H9 (cell line): ENCODE measurements at regions not wholly inside any gene's neighbourhood (a gene's known extent, or its start where the extent isn't known, plus 50 kb on each side); places are given as distances from the start of the nearest gene placed in this dataset.
A peak's percentile ranks its signal among the peaks of the same experiment; 100 is the strongest.

Experiments
- DNase-seq: peaks from one replicate; pipeline ENCODE4 v3.0.0-alpha.2; 2017
- H2AFZ ChIP-seq: one replicate; pipeline ENCODE4 v1.6.1; 2013; ENCODE audit warnings: mild to moderate bottlenecking, low read length, control low read depth, moderate library complexity
- H2AK5ac ChIP-seq: 2 replicates; pipeline ENCODE4 v1.6.1; 2013; ENCODE audit warnings: low read length, control low read depth, mixed read lengths; ENCODE audit not compliant: insufficient read length
- H2BK120ac ChIP-seq: one replicate; pipeline ENCODE4 v1.6.1; 2013; ENCODE audit warnings: low read depth, mild to moderate bottlenecking, low read length, control low read depth, inconsistent platforms; ENCODE audit not compliant: poor library complexity, severe bottlenecking
- H2BK12ac ChIP-seq: 2 replicates; pipeline ENCODE4 v1.6.1; 2013; ENCODE audit warnings: low read length, control low read depth, mixed read lengths, low read depth; ENCODE audit not compliant: insufficient read length
- H2BK15ac ChIP-seq: 2 replicates; pipeline ENCODE4 v1.6.1; 2013; ENCODE audit warnings: low read depth, low read length, control low read depth
- H2BK20ac ChIP-seq: one replicate; pipeline ENCODE4 v1.6.1; 2013; ENCODE audit warnings: low read depth, mild to moderate bottlenecking, low read length, control low read depth, inconsistent platforms; ENCODE audit not compliant: poor library complexity, severe bottlenecking
- H2BK5ac ChIP-seq: 2 replicates; pipeline ENCODE4 v1.6.1; 2013; ENCODE audit warnings: low read length, control low read depth, mixed read lengths; ENCODE audit not compliant: insufficient read length
- H3K14ac ChIP-seq: 2 replicates; pipeline ENCODE4 v1.6.1; 2013; ENCODE audit warnings: low read length, control low read depth; ENCODE audit not compliant: insufficient read depth
- H3K18ac ChIP-seq: 2 replicates; pipeline ENCODE4 v1.6.1; 2013; ENCODE audit warnings: low read depth, mild to moderate bottlenecking, mixed read lengths, low read length, control low read depth; ENCODE audit not compliant: insufficient read length
- H3K23ac ChIP-seq: 2 replicates; pipeline ENCODE4 v1.6.1; 2013; ENCODE audit warnings: low read length, control low read depth, mixed read lengths, low read depth; ENCODE audit not compliant: insufficient read length
- H3K23me2 ChIP-seq: 2 replicates; pipeline ENCODE4 v1.6.1; 2013; ENCODE audit warnings: low read depth, mild to moderate bottlenecking, mixed read lengths, low read length, control low read depth; ENCODE audit not compliant: insufficient read length, poor library complexity, severe bottlenecking
- H3K27ac ChIP-seq: 2 replicates; pipeline ENCODE4 v1.5.1; 2013; ENCODE audit warnings: low read length, control low read depth, mixed read lengths, low read depth; ENCODE audit not compliant: insufficient read length
- H3K27me3 ChIP-seq: 2 replicates; pipeline ENCODE4 v1.6.1; 2013; ENCODE audit warnings: low read length, control low read depth, inconsistent platforms; ENCODE audit not compliant: insufficient read depth
- H3K4ac ChIP-seq: 2 replicates; pipeline ENCODE4 v1.6.1; 2013; ENCODE audit warnings: low read depth, mild to moderate bottlenecking, control low read depth, inconsistent platforms, low read length, moderate library complexity
- H3K4me1 ChIP-seq: 2 replicates; pipeline ENCODE4 v1.6.1; 2013; ENCODE audit warnings: low read length, control low read depth, inconsistent platforms; ENCODE audit not compliant: insufficient read depth
- H3K4me2 ChIP-seq: 2 replicates; pipeline ENCODE4 v1.6.1; 2013; ENCODE audit warnings: low read length, control low read depth, mixed read lengths; ENCODE audit not compliant: insufficient read length, insufficient read depth
- H3K56ac ChIP-seq: 2 replicates; pipeline ENCODE4 v1.6.1; 2013; ENCODE audit warnings: low read depth, mild to moderate bottlenecking, mixed read lengths, low read length, control low read depth; ENCODE audit not compliant: insufficient read length
- H3K79me1 ChIP-seq: 2 replicates; pipeline ENCODE4 v1.6.1; 2013; ENCODE audit warnings: low read depth, mild to moderate bottlenecking, moderate library complexity, low read length, control low read depth, inconsistent platforms; ENCODE audit not compliant: insufficient read depth, poor library complexity, severe bottlenecking
- H3K79me2 ChIP-seq: 2 replicates; pipeline ENCODE4 v1.6.1; 2013; ENCODE audit warnings: low read length, control low read depth, inconsistent platforms; ENCODE audit not compliant: insufficient read depth
- H3K9ac ChIP-seq: 2 replicates; pipeline ENCODE4 v1.6.1; 2013; ENCODE audit warnings: low read length, control low read depth, mixed read lengths; ENCODE audit not compliant: insufficient read length; ENCODE audit errors: extremely low read depth
- H3K9me3 ChIP-seq: one replicate; pipeline ENCODE4 v1.6.1; 2013; ENCODE audit warnings: low read depth, low read length, inconsistent platforms; ENCODE audit not compliant: control insufficient read depth
- H3T11ph ChIP-seq: one replicate; pipeline ENCODE4 v1.6.1; 2013; ENCODE audit warnings: mild to moderate bottlenecking, low read length, control low read depth, inconsistent platforms
- H4K20me1 ChIP-seq: one replicate; pipeline ENCODE4 v1.6.1; 2013; ENCODE audit not compliant: control insufficient read depth, insufficient read length, insufficient read depth
- H4K5ac ChIP-seq: 2 replicates; pipeline ENCODE4 v1.6.1; 2013; ENCODE audit warnings: low read depth, mild to moderate bottlenecking, mixed read lengths, low read length, control low read depth; ENCODE audit not compliant: insufficient read length
- H4K8ac ChIP-seq: replicated peaks from 2 replicates; pipeline ENCODE4 v1.6.1; 2013; ENCODE audit warnings: low read length, control low read depth, mixed read lengths, low read depth; ENCODE audit not compliant: insufficient read length
- H4K91ac ChIP-seq: 2 replicates; pipeline ENCODE4 v1.6.1; 2013; ENCODE audit warnings: low read depth, mild to moderate bottlenecking, moderate library complexity, mixed read lengths, low read length, control low read depth; ENCODE audit not compliant: insufficient read length
- H3K27ac Mint-ChIP-seq, 3 experiments: 2 replicates in 2 of 3; 3 replicates in 1 of 3; pipeline ENCODE4 v1.8.0; 2020 to 2021; ENCODE audit warnings: mixed read lengths in 3 of 3, mild to moderate bottlenecking in 1 of 3, moderate library complexity in 1 of 3
- H3K27me3 Mint-ChIP-seq: 2 replicates; pipeline ENCODE4 v1.8.0; 2021; ENCODE audit warnings: low read depth, mild to moderate bottlenecking, moderate library complexity, mixed read lengths
- H3K36me3 Mint-ChIP-seq, 3 experiments: 2 replicates in 2 of 3; 3 replicates in 1 of 3; pipeline ENCODE4 v1.8.0; 2020 to 2021; ENCODE audit warnings: low read depth in 3 of 3, mixed read lengths in 3 of 3; ENCODE audit not compliant: insufficient read depth in 1 of 3
- H3K4me1 Mint-ChIP-seq, 2 experiments: 2 replicates each; pipeline ENCODE4 v1.8.0; 2020; ENCODE audit warnings: mixed read lengths in 2 of 2
- H3K4me3 Mint-ChIP-seq, 2 experiments: 2 replicates in 1 of 2; 3 replicates in 1 of 2; pipeline ENCODE4 v1.8.0; 2020 to 2021; ENCODE audit warnings: mild to moderate bottlenecking in 2 of 2, mixed read lengths in 2 of 2, moderate library complexity in 1 of 2
- H3K9me3 Mint-ChIP-seq, 2 experiments: 2 replicates in 1 of 2; 3 replicates in 1 of 2; pipeline ENCODE4 v1.8.0; 2020; ENCODE audit warnings: mild to moderate bottlenecking in 2 of 2, mixed read lengths in 2 of 2, moderate library complexity in 1 of 2
- CTCF ChIP-seq: fragments of 200-600 bp; sonication (generic); conservative IDR thresholded peaks from 3 replicates; pipeline ENCODE4 v1.8.0; 2021; ENCODE audit warnings: antibody characterized with exemption, mild to moderate bottlenecking
- WGBS: extraction: QIAGEN DNeasy Blood & Tissue Kit; methylation state at CpG from one replicate; pipeline ENCODE4 v1.1.7; 2013; ENCODE audit warnings: missing lambda C conversion rate, low lambda C conversion rate, mixed read lengths; ENCODE audit not compliant: insufficient read length; ENCODE audit errors: extremely low coverage; 5-methylcytosine and 5-hydroxymethylcytosine counted together

GRCh38 chr9:134222018-134222573 is 57.7 kb upstream of the RNU6ATAC start:
- no peak overlapping the region for H2BK12ac ChIP-seq
- no peaks in the 10 kb centered on the region for H3K23me2 ChIP-seq
- no peaks in the 10 kb centered on the region for H3K4me1 ChIP-seq
- TF ChIP-seq CTCF, result no peak
- H2BK20ac ChIP-seq, result no peak overlapping the region
- no peak overlapping the region for H3K4me2 ChIP-seq
- H3K9me3 ChIP-seq, result no peaks in the 10 kb centered on the region
- WGBS, result no CpG with 5 or more reads among the region's 12 CpGs
- Mint-ChIP-seq H3K27me3 (peaks cover 2% of the 10 kb centered on the region; the same call in 1 of the 2 replicates), H3K36me3 (peaks cover 0 to under 1% (median 0%) of the 10 kb centered on the region in 3 experiments; a peak in 1 of 7 replicates), H3K9me3 (no peaks in the 10 kb centered on the region), H3K27ac (0 out of 7 replicates have a peak overlapping the region, but pooled peaks of 1 of the 3 experiments have one; percentile 21), H3K4me3 (no peak overlapping the region), H3K4me1 (peaks cover 8 to 26% of the 10 kb centered on the region in 2 experiments)
- H4K91ac ChIP-seq, result no peak overlapping the region
- no peak overlapping the region for H3K23ac ChIP-seq
- no peak overlapping the region for H2BK5ac ChIP-seq
- H3T11ph ChIP-seq, result no peak overlapping the region
- H4K5ac ChIP-seq, result no peak overlapping the region
- H3K14ac ChIP-seq, result no peak overlapping the region
- no peaks in the 10 kb centered on the region for H4K20me1 ChIP-seq
- H2AK5ac ChIP-seq, result no peak overlapping the region
- H3K79me2 ChIP-seq, result no peaks in the 10 kb centered on the region
- no peak overlapping the region for H2BK15ac ChIP-seq
- H3K18ac ChIP-seq, result no peak overlapping the region
- no peak overlapping the region for H3K4ac ChIP-seq
- no peak overlapping the region for H3K56ac ChIP-seq
- no peak overlapping the region for H3K9ac ChIP-seq
- H2AFZ ChIP-seq, result no peak overlapping the region
- DNase-seq, result no peak
- no peak overlapping the region for H4K8ac ChIP-seq
- H2BK120ac ChIP-seq, result no peak overlapping the region
- no peak overlapping the region for H3K27ac ChIP-seq
- H3K27me3 ChIP-seq, result no peaks in the 10 kb centered on the region
- H3K79me1 ChIP-seq, result no peaks in the 10 kb centered on the region
